ENCODE measurements at regions not wholly inside any gene's neighbourhood (a gene's known extent, or its start where the extent isn't known, plus 50 kb on each side); places are given as distances from the start of the nearest gene placed in this dataset.

DNA sequence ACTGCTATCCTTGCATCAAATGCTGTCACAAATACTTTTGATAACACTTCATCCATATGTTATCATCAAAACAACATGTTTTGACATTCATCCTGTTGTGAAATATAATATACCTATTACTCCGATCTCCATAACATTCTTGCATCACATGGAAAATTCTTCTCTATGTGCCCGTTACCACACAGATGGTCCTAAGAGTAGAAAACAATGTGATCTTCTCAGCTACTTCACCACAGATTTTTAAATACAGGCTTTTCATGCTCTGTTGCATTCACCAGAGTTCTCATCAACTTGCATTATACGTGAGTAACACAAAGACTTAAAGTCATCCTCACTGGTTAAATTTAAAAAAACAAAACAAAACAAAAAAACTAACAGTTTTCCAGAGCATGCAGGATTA is 1603.3 kb upstream of the ZEB2 start:
- TF ChIP-seq EP300 (IDR thresholded peaks at IDR 0.05) (no peak), POLR2A (IDR thresholded peaks at IDR 0.05) (no peak)
- TF ChIP-seq, protein P1, sequence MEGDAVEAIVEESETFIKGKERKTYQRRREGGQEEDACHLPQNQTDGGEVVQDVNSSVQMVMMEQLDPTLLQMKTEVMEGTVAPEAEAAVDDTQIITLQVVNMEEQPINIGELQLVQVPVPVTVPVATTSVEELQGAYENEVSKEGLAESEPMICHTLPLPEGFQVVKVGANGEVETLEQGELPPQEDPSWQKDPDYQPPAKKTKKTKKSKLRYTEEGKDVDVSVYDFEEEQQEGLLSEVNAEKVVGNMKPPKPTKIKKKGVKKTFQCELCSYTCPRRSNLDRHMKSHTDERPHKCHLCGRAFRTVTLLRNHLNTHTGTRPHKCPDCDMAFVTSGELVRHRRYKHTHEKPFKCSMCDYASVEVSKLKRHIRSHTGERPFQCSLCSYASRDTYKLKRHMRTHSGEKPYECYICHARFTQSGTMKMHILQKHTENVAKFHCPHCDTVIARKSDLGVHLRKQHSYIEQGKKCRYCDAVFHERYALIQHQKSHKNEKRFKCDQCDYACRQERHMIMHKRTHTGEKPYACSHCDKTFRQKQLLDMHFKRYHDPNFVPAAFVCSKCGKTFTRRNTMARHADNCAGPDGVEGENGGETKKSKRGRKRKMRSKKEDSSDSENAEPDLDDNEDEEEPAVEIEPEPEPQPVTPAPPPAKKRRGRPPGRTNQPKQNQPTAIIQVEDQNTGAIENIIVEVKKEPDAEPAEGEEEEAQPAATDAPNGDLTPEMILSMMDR (IDR thresholded peaks at IDR 0.05): no peak
